Fibroblast of lung (primary cell): ENCODE measurements at regions not wholly inside any gene's neighbourhood (a gene's known extent, or its start where the extent isn't known, plus 50 kb on each side); places are given as distances from the start of the nearest gene placed in this dataset.

Experiments used
- EZH2 ChIP-seq: IDR thresholded peaks from 2 replicates; pipeline ENCODE4 v1.5.1; 2012; ENCODE audit warnings: low read length, control low read depth, mild to moderate bottlenecking; ENCODE audit errors: missing control alignments
- TF ChIP-seq, protein P1 (sequence below), 2 donors: IDR thresholded peaks in 1 of 2; conservative IDR thresholded peaks in 1 of 2; 1 replicate in 1 of 2; 2 replicates in 1 of 2; pipeline ENCODE4 v1.5.1; 2011 to 2012; ENCODE audit warnings: low read length in 2 of 2, control low read depth in 1 of 2, inconsistent platforms in 1 of 2, low read depth in 1 of 2, mild to moderate bottlenecking in 1 of 2

DNA sequence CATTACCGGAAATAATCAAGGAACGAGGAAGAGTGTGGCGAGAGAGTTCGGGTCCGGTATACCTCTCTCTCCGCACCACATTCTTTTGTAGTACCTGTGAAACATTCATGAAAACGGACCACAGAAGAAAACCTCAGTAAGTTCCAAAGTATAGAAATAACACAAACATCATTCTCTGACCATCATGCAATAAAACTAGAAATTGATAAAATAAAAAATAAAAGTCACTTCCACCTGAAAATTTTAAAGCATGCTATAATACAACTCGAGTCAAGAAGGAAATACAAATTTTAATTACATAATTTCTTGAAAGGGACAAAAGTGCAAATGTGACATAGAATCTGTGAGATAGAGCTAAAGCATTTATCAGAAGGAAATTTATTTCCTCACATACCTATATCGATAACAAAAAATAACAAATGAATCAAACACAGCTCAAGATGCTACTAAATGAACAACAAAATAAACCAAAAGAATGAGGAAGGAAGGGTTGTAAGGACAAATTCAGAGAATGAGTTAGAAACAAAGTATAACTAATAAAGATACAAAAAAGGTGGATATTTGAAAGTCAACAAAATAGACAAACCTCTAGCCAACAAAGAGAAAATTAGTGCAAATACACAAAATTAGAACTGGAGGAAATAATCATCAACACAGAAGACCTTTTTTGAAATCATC, 84.2 kb downstream of the TRIM27 start:
- TF ChIP-seq, protein P1, sequence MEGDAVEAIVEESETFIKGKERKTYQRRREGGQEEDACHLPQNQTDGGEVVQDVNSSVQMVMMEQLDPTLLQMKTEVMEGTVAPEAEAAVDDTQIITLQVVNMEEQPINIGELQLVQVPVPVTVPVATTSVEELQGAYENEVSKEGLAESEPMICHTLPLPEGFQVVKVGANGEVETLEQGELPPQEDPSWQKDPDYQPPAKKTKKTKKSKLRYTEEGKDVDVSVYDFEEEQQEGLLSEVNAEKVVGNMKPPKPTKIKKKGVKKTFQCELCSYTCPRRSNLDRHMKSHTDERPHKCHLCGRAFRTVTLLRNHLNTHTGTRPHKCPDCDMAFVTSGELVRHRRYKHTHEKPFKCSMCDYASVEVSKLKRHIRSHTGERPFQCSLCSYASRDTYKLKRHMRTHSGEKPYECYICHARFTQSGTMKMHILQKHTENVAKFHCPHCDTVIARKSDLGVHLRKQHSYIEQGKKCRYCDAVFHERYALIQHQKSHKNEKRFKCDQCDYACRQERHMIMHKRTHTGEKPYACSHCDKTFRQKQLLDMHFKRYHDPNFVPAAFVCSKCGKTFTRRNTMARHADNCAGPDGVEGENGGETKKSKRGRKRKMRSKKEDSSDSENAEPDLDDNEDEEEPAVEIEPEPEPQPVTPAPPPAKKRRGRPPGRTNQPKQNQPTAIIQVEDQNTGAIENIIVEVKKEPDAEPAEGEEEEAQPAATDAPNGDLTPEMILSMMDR (conservative IDR thresholded peaks at IDR 0.05 in 1 of 2, IDR thresholded peaks at IDR 0.05 in 1 of 2; ENCODE audit: low read depth in 1 of 2, low read length in 2 of 2): no peak
- TF ChIP-seq EZH2: no peak
